DLD1 (cell line): ENCODE measurements at regions not wholly inside any gene's neighbourhood (a gene's known extent, or its start where the extent isn't known, plus 50 kb on each side); places are given as distances from the start of the nearest gene placed in this dataset.
"Not testable (repeated sequence)": the region's sequence is repeated elsewhere in the genome, so short reads cannot be mapped to it uniquely, and the experiment has no call there.

ENCODE experiments used
- in situ Hi-C: cut with HindIII; loops from 2 replicates; pipeline ENCODE4 v1.10.0; 2017; ENCODE audit warnings: low sequenced_read_pairs

- in situ Hi-C loops, result no loop called here
Observed at GRCh38 chr10:90227786-90228185, 526.4 kb downstream of the KIF20B start.

DNA sequence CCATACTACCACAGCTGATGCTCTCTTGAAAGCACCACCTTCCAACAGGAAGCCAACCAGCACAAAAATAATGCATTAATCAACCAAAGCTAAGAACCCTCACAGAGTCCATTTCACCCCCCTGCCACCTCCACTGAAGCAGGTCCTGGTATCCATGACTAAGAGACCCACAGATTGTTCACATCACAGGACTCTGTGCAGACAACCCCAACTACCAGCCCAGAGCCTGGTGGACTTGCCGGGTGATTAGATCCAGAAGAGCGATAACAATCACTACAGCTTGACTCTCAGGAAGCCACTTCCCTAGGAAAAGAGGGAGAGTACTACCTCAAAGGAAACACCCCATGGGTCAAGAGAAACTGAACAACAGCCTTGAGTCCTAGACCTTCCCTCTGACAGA is 528.1 kb downstream of the KIF20B start:
- in situ Hi-C loops, result no loop called here

GRCh38 chr10:90233805-90234204 is 532.4 kb downstream of the KIF20B start:
- in situ Hi-C loops, result not testable (repeated sequence)

- in situ Hi-C loops, result no loop called here
Observed at GRCh38 chr10:90245623-90246022, 544.2 kb downstream of the KIF20B start.

- in situ Hi-C loops, result not testable (repeated sequence)
Observed at GRCh38 chr10:90250784-90251183, 549.4 kb downstream of the KIF20B start.

DNA sequence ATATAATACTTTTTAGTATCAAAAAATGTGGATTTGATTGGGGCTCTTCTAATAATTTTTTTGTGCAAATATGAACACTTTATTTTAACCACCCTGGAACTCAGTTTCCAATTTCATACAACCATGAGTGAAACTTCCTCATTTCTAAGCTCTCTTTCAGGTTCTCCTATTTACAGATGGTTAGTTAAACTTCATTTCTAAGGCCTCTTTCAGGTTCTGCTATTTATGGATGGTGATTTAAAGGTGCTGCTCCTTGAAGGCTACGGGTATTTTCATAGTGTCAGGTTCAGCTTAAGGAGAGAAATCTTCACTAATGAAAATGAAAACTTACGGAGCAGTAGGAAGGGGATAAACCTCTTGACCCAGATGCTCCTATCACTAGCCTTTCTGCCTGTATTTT is 568.3 kb downstream of the KIF20B start:
- in situ Hi-C loops, result no loop called here

DNA sequence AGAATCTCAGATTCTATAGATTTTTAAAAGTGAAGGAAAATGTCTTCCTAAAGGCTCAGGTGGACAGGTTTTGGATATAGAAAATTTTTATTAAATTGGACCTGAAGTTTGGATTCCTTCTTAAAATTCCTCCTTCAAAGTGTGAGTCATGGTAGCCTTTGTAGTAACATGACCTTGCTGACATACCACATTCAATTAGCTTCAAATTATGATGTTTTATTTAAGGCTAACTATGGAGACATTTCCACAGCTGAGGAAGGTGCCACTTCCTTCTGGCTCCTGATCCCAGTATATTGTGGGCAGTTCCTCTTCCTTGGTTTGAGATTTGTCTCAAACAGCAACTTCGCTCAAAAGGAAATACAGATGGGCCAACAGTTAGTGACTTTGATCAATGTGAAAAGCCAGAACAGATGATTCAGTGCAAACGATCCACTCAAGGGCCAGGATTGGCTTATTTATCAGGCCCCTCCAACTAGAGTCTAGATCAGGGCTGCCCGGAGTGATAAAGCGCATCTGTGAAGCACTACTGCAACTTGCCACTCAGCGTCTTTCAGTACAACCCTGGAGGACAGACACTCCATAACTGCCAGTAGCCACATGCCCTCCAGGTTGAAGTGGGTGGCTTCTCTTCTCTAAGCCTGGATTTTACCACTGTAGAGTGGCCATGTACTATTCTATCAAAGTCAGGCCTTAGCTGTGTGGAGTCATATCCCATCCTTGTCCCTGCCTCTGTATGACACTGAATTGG is 573.5 kb downstream of the KIF20B start:
- in situ Hi-C loops, result no loop called here

GRCh38 chr10:90276894-90277475 is 575.6 kb downstream of the KIF20B start:
- in situ Hi-C loops, result no loop called here

DNA sequence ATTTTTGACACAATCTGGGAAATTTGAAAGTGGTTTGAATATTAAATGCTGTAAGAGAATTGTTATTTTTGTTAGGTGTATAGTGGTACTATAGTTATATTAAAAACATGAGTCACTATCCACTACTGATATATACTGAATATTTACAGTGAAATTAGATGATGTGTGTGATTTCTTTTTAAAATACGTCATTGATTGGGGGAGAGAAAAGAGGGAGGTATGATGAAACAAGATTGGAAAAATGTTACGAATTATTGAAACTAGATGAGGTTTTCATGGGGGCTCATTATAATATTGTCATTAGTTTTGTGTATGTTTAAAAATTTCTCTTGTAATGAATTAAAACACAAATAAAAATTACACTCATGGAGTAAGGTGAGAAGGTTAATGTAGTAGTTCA is 571.4 kb downstream of the HTR7 start:
- in situ Hi-C loops, result no loop called here

DNA sequence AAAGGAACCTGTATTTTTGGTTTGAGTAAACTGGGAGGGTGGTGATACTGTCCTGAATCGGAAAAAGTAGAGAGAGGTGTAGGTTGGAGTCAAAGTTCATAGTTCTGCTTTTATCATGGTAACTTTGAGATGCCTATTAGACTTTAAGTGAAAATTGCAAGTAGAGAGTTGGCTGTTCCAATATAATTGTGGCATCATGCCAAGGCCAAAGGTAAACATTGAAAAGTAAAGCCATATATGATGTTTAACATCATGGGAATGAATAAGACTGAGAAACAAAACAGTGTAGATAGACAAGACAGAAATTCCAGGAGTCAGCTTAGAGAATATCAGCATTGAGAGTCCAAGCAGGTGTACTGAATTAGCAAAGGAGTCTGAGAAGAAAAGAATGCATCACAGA is 570.9 kb downstream of the HTR7 start:
- in situ Hi-C loops, result no loop called here

- in situ Hi-C loops, result no loop called here
Observed at GRCh38 chr10:90288391-90288933, 569.4 kb downstream of the HTR7 start.

- in situ Hi-C loops, result no loop called here
Observed at GRCh38 chr10:90289037-90289436, 568.8 kb downstream of the HTR7 start.

DNA sequence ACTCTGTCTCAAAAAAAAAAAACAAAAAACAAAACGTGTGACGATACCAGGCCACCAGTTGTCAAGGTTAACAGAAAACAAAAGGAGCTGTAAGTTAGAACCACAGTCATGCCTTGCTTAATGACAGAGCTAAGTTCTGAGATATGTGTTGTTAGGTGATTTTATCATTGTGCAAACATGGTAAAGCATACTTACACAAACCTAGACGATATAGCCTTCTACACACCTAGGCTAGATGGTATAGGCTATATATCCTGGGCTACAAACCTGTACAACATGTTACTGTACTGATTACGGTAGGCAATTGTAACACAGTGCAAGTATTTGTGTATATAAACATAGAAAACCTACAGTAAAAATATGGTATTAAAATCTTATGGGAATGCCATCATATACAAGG is 564.2 kb downstream of the HTR7 start:
- in situ Hi-C loops, result no loop called here

DNA sequence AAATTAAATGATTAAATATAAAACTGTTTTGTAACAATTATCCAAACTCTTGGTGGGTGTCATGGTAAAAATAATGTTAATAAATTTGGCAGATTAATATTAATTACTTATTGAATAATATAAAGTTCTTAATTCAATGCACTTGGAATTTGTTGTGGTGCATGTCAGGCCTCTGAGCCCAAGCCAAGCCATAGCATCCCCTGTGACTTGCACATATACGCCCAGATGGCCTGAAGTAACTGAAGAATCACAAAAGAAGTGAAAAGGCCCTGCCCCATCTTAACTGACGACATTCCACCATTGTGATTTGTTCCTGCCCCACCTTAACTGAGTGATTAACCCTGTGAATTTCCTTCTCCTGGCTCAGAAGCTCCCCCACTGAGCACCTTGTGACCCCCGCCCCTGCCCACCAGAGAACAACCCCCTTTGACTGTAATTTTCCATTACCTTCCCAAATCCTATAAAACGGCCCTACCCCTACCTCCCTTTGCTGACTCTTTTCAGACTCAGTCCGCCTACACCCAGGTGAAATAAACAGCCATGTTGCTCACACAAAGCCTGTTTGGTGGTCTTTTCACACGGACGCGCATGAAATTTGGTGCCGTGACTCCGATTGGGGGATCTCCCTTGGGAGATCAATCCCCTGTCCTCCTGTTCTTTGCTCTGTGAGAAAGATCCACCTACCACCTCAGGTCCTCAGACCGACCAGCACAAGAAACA is 562.9 kb downstream of the HTR7 start:
- in situ Hi-C loops, result not testable (repeated sequence)

GRCh38 chr10:90302031-90302430 is 555.8 kb downstream of the HTR7 start:
- in situ Hi-C loops, result not testable (repeated sequence)

GRCh38 chr10:90302758-90303481 is 554.9 kb downstream of the HTR7 start:
- in situ Hi-C loops, result no loop called here

- in situ Hi-C loops, result no loop called here
Observed at GRCh38 chr10:90304533-90304932, 553.3 kb downstream of the HTR7 start.

GRCh38 chr10:90306187-90306586 is 551.7 kb downstream of the HTR7 start:
- in situ Hi-C loops, result no loop called here

GRCh38 chr10:90308223-90308622 is 549.6 kb downstream of the HTR7 start:
- in situ Hi-C loops, result no loop called here

DNA sequence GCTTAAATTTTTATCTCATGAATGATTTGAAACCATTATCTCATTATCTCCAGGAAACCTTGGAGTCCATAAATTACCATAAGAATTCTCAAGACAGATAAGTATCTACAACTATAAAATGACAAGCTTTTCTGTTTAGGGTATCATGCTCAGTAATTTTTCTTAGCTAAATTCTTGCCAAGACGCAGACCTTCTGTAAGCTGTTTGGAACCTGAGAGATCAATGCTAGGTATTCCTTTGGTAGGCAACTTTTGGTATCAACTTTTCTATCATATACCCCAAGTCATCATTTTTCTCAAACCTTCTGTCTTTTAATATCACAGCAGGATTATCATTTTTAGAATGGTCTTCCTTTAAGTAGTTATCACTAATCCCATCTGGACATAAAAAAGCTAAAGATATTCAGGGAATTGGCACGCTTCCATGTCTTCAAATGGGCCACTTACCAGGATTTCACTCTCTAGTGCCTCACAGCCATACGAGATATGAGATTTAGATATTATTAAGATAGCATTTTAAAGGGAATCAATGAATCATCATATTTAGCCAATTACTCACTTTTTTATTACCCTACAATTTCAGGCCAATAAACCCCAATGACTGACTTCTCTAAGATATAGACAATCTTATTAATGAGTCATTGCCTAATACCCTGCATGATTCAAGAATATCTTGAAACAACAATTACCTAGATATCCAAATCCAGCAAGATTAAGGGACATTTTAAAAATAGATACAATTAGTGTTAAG is 544.1 kb downstream of the HTR7 start:
- in situ Hi-C loops, result no loop called here
